ENCODE measurements at regions not wholly inside any gene's neighbourhood (a gene's known extent, or its start where the extent isn't known, plus 50 kb on each side); places are given as distances from the start of the nearest gene placed in this dataset.

DNA sequence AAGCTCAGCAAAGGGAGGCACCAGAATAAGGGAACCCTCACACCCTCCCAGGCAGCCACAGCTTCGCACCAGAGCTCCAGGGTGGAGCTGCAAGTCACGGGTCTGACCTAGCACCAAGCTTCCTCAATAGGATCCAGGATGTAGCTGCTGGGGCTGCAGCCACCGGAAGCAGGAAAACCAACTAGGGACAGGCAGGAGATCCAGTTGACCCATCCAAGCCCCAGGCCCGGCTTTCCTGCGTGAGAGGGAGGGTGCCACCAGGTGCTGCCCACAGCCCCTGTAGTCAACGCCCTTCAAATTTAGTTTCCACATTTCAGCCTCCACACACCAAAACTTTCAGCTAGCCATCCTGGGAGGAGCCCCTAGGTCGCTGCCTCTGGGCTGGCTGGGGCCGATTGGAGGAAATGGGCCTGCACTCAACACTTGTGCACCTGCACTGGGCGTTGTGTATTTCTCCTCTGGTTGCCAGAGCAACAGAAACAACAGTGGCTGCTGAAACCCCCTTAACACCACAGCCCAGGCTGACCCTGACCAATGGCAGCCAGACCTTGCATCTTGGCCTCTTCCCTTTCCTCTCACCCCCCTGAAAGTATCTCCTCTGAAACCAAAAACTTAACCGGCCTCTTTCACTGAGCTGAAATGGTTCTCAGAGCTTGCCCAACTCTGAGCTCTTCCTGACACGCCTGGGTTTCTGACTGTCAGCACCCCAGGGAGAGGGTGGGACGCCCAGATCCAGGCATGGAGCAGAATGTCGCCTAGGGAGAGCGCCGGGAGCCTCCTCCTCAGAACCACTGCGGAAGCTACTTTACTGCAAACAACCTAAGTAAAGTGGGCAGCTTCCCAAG is 226.5 kb upstream of the MAP3K1 start:
- TF ChIP-seq NFYB (CRISPR knock-in tag; IDR thresholded peaks at IDR 0.05), result no peak
- TF ChIP-seq RAD51 (IDR thresholded peaks at IDR 0.05; ENCODE audit: borderline replicate concordance), result no peak
- TF ChIP-seq ZBTB7A (CRISPR knock-in tag; IDR thresholded peaks at IDR 0.05), result no peak
- no peak for TF ChIP-seq ZNF616 (CRISPR knock-in tag; IDR thresholded peaks at IDR 0.05; ENCODE audit: low read depth)
- no peak for TF ChIP-seq KDM1A (CRISPR knock-in tag; IDR thresholded peaks at IDR 0.05)
- no peak for TF ChIP-seq SCMH1 (CRISPR knock-in tag; IDR thresholded peaks at IDR 0.05; ENCODE audit: borderline replicate concordance)
- TF ChIP-seq MTA1 (CRISPR knock-in tag; IDR thresholded peaks at IDR 0.05; ENCODE audit: borderline replicate concordance), result no peak
- no peak for TF ChIP-seq CBX5 (CRISPR knock-in tag; IDR thresholded peaks at IDR 0.05; ENCODE audit: borderline replicate concordance)
- TF ChIP-seq, protein P1, sequence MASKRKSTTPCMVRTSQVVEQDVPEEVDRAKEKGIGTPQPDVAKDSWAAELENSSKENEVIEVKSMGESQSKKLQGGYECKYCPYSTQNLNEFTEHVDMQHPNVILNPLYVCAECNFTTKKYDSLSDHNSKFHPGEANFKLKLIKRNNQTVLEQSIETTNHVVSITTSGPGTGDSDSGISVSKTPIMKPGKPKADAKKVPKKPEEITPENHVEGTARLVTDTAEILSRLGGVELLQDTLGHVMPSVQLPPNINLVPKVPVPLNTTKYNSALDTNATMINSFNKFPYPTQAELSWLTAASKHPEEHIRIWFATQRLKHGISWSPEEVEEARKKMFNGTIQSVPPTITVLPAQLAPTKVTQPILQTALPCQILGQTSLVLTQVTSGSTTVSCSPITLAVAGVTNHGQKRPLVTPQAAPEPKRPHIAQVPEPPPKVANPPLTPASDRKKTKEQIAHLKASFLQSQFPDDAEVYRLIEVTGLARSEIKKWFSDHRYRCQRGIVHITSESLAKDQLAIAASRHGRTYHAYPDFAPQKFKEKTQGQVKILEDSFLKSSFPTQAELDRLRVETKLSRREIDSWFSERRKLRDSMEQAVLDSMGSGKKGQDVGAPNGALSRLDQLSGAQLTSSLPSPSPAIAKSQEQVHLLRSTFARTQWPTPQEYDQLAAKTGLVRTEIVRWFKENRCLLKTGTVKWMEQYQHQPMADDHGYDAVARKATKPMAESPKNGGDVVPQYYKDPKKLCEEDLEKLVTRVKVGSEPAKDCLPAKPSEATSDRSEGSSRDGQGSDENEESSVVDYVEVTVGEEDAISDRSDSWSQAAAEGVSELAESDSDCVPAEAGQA (IDR thresholded peaks at IDR 0.05; ENCODE audit: low read depth), result no peak
- TF ChIP-seq, protein P1 (CRISPR knock-in tag; IDR thresholded peaks at IDR 0.05; ENCODE audit: borderline replicate concordance), result no peak
- TF ChIP-seq ZFP37 (CRISPR knock-in tag; IDR thresholded peaks at IDR 0.05; ENCODE audit: borderline replicate concordance), result no peak
- TF ChIP-seq, protein P2, sequence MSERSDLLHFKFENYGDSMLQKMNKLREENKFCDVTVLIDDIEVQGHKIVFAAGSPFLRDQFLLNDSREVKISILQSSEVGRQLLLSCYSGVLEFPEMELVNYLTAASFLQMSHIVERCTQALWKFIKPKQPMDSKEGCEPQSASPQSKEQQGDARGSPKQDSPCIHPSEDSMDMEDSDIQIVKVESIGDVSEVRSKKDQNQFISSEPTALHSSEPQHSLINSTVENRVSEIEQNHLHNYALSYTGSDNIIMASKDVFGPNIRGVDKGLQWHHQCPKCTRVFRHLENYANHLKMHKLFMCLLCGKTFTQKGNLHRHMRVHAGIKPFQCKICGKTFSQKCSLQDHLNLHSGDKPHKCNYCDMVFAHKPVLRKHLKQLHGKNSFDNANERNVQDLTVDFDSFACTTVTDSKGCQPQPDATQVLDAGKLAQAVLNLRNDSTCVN (CRISPR knock-in tag; IDR thresholded peaks at IDR 0.05; ENCODE audit: borderline replicate concordance), result no peak

All from HepG2 (cell line).